ENCODE measurements at regions not wholly inside any gene's neighbourhood (a gene's known extent, or its start where the extent isn't known, plus 50 kb on each side); places are given as distances from the start of the nearest gene placed in this dataset.
A peak's percentile ranks its signal among the peaks of the same experiment; 100 is the strongest.

DNA sequence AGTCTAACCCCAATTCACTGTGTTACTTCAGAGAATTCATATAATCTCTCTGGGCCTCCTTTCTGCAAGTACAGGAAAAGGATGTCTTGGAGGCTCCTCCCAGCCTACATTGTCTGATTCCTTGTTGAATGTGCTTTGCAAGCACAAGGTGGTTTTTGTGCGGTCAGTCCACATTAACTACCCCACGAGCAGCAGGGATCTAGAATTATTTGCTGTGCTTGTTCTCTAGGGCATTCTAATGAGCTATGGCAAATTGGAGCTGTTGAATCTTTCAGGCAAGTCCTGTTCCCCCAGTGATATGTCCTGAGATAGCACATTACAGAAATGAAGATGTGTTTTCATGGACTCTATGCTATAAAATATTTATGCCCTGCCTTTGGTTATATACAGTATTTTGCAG lies 349.4 kb downstream of the SLC4A3 start:
- H3K27ac ChIP-seq, result no peak overlapping the region
- H3K9me3 ChIP-seq (replicated peaks in 1 of 11), result peaks cover 0 to 9% (median 7%) of the 10 kb centered on the region in 11 experiments; a peak in 9 of 22 replicates
- no peaks in the 10 kb centered on the region for H4K20me1 ChIP-seq
- no peaks in the 10 kb centered on the region for H3K4me1 ChIP-seq
- no peak for TF ChIP-seq Cebpa-rat (IDR thresholded peaks at IDR 0.05)
- H3K36me3 ChIP-seq, result no peaks in the 10 kb centered on the region
- H3K4me3 ChIP-seq, result no peak overlapping the region
- H3K4me2 ChIP-seq, result no peak overlapping the region
- no peaks in the 10 kb centered on the region for H3K27me3 ChIP-seq
- no peak overlapping the region for H3K9ac ChIP-seq

DNA sequence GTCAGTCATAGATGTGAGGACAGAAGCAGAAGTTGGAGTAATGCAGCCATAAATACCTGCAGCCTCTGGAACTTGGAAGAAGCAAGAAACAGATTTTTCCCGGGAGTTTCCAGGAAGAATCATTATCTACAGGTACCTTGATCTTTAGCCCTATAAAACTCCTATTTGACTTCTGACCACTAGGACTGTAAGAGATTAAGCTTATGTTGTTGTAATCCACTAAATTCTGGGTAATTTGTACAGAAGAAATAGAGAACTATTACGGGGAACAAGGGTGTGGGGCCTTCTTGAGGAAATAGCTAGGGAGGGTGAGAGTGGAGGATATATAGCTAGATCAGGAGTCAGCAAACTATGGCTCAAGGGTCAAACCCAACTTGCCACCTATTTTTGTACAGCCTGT lies 353.2 kb downstream of the SLC4A3 start:
- Histone ChIP-seq H3K27ac (no peak overlapping the region), H3K36me3 (no peaks in the 10 kb centered on the region), H3K4me3 (no peak overlapping the region), H3K9me3 (replicated peaks in 1 of 11) (0 out of 22 replicates have a peak, but pooled peaks cover 0 to under 1% (median 0%) of the 10 kb centered on the region in 11 experiments), H4K20me1 (no peaks in the 10 kb centered on the region), H3K27me3 (no peaks in the 10 kb centered on the region), H3K4me1 (no peaks in the 10 kb centered on the region), H3K4me2 (no peak overlapping the region), H3K9ac (no peak overlapping the region)
- no peak for TF ChIP-seq Cebpa-rat (IDR thresholded peaks at IDR 0.05)

DNA sequence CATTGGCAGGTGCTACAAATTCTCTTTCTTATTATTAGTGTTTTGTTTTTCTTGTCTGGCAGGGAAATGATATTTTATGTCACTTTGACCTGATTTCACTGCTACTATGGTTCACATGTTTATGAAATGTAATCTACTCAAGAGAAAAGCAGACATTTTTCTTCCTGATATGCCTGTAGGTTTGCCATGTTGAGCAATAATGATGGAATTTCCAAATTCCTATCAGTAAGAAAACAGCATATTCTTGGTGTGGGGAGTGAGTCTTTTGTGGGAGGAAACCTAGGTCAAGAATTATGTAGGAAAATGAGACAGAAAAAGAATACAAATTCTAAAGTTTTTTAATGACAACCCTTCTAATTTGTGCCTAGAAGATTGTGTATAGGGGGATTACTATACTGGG lies 356.4 kb downstream of the SLC4A3 start:
- H3K27me3 ChIP-seq, result no peaks in the 10 kb centered on the region
- no peak for TF ChIP-seq Cebpa-rat (IDR thresholded peaks at IDR 0.05)
- no peak overlapping the region for H3K27ac ChIP-seq

DNA sequence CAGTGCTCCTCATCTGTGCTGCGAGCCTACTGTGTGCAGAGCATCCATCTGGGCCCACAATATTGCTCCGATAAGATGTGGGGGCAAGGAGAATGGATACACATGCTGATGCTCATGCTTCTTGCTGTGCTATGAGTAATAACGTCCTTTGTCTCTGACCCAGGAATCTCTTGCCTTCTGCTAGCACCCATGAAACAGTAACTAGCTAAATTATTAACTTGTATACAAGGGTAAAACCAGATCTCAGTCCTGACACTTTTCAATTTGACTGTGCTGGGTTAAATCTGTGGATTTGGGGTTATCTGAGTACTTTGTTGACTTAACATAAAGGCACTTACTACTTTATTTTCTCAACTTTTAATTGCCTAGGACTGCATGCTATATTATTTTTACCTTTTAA lies 357.6 kb downstream of the SLC4A3 start:
- Histone ChIP-seq H4K20me1 (no peaks in the 10 kb centered on the region), H3K9ac (no peak overlapping the region), H3K4me1 (peaks cover 0 to 3% (median under 1%) of the 10 kb centered on the region in 10 experiments; a peak in 8 of 20 replicates), H3K4me2 (no peak overlapping the region), H3K27me3 (no peaks in the 10 kb centered on the region), H3K36me3 (no peaks in the 10 kb centered on the region), H3K4me3 (no peak overlapping the region), H3K27ac (no peak overlapping the region), H3K9me3 (replicated peaks in 1 of 11) (0 out of 22 replicates have a peak, but pooled peaks cover 0 to 13% (median 0%) of the 10 kb centered on the region in 11 experiments)
- TF ChIP-seq Cebpa-rat (IDR thresholded peaks at IDR 0.05), result no peak

More for the DNA sequence above, 356.4 kb downstream of the SLC4A3 start:
- Histone ChIP-seq H3K9me3 (replicated peaks in 1 of 11) (0 out of 22 replicates have a peak, but pooled peaks cover 0 to 9% (median 0%) of the 10 kb centered on the region in 11 experiments), H3K4me1 (no peaks in the 10 kb centered on the region), H3K4me3 (no peak overlapping the region), H3K4me2 (no peak overlapping the region), H3K36me3 (no peaks in the 10 kb centered on the region), H4K20me1 (no peaks in the 10 kb centered on the region), H3K9ac (no peak overlapping the region)

DNA sequence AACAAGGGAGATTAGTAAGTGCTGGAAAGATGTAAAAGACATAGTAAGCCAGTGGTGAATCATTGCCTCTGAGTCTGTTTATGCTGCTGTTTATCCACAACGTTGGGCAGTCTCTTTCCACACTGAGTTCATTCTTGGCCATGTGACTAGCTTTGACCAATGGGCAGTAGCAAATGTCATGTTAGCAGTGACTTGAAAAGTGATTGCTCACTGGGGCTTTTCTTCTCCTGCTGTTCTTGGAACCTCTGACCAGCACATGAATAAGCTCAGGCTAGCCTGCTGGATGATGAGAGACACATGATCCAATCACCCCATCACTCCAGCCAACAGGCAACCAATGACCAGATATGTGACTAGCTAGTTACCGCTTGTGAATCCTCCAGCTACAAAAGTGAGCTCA lies 360.4 kb downstream of the SLC4A3 start:
- no peak overlapping the region for H3K27ac ChIP-seq
- H3K4me1 ChIP-seq, result peaks cover 0 to 28% (median 15%) of the 10 kb centered on the region in 10 experiments; a peak in 13 of 20 replicates
- TF ChIP-seq Cebpa-rat (IDR thresholded peaks at IDR 0.05), result no peak
- no peak overlapping the region for H3K4me3 ChIP-seq
- H3K9ac ChIP-seq, result no peak overlapping the region
- H3K36me3 ChIP-seq, result no peaks in the 10 kb centered on the region
- H3K9me3 ChIP-seq (replicated peaks in 1 of 11), result 0 out of 22 replicates have a peak, but pooled peaks cover 0 to 13% (median 0%) of the 10 kb centered on the region in 11 experiments
- H3K27me3 ChIP-seq, result no peaks in the 10 kb centered on the region
- H3K4me2 ChIP-seq, result no peak overlapping the region
- H4K20me1 ChIP-seq, result no peaks in the 10 kb centered on the region

DNA sequence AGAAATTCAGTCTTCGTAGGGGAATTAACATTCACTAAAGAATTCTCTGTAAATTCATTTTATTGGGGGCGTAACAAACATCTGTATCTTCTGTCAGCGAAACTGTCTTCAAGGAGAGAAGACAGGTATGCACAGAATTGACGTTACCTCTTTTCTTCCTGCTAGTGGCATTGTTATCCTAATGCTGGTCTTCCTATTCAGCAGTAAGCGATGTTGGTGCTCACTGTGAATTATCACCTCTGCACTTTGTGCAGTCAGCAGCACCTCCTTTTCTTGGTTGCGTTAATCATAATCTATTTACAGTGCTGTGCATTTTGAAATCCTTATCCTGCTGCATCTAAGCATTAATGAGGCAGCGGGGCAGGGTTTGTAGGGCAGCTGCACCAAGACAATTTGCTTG lies 362.3 kb downstream of the SLC4A3 start:
- H3K27ac ChIP-seq, result no peak overlapping the region
- H3K9me3 ChIP-seq (replicated peaks in 1 of 11), result 0 out of 22 replicates have a peak, but pooled peaks cover 0 to 13% (median 0%) of the 10 kb centered on the region in 11 experiments
- H3K36me3 ChIP-seq, result no peaks in the 10 kb centered on the region
- no peak for TF ChIP-seq Cebpa-rat (IDR thresholded peaks at IDR 0.05)
- H3K9ac ChIP-seq, result no peak overlapping the region
- no peaks in the 10 kb centered on the region for H3K27me3 ChIP-seq
- H3K4me2 ChIP-seq, result peak overlapping the region in 3 of 11 experiments; percentile 56 to 70 (median 65); a peak in 6 of 22 replicates
- no peaks in the 10 kb centered on the region for H4K20me1 ChIP-seq
- no peak overlapping the region for H3K4me3 ChIP-seq
- peaks cover 0 to 40% (median 23%) of the 10 kb centered on the region in 10 experiments; a peak in 13 of 20 replicates for H3K4me1 ChIP-seq

DNA sequence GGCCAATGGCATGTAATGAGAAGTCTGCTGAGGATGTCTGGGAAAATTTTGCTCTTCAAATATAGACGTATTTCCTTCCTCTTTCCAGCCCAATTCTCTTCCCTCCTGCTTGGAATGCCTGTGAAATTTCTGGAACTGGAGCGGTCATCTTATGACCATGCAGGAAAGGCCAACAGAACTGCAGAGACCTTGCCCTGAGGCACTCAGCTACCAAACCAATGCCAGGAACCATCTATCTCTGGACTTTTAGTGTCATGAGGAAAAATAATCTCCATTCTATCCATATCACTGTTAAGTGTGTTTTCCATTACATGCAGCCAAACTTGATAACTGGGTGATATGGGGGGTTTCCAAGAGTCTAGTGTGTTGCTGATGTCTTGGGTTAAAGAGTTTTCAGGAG lies 363.7 kb downstream of the SLC4A3 start:
- no peaks in the 10 kb centered on the region for H3K27me3 ChIP-seq
- peaks cover 0 to 40% (median 23%) of the 10 kb centered on the region in 10 experiments; a peak in 13 of 20 replicates for H3K4me1 ChIP-seq
- TF ChIP-seq Cebpa-rat (IDR thresholded peaks at IDR 0.05), result no peak
- H3K27ac ChIP-seq, result no peak overlapping the region
- peak overlapping the region in 8 of 11 experiments; percentile 30 to 70 (median 48); a peak in 14 of 22 replicates for H3K4me2 ChIP-seq
- H3K4me3 ChIP-seq, result no peak overlapping the region
- 0 out of 22 replicates have a peak, but pooled peaks cover 0 to 13% (median 0%) of the 10 kb centered on the region in 11 experiments for H3K9me3 ChIP-seq (replicated peaks in 1 of 11)
- H3K36me3 ChIP-seq, result no peaks in the 10 kb centered on the region
- no peaks in the 10 kb centered on the region for H4K20me1 ChIP-seq
- H3K9ac ChIP-seq, result no peak overlapping the region

DNA sequence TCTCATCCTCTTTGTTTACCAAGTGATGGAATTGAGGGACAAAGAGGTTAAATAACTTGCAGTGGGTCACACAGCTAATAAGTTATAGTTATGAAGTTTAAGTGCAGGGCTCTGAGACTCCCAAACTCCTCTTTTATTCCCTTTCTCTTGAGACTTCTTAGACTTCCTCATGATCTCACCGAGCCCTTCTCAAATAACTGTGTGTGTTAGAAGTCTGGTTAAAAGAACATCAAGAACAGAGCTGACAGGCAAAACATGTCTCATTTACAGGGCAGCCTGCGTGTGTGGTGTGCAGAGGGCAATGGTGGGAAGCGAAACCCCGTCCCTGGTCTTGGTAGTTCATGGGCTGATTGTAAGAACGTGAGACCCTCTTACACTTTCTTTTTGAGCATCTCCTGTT lies 368.0 kb downstream of the SLC4A3 start:
- Histone ChIP-seq H3K9me3 (replicated peaks in 1 of 11) (peaks cover 0 to 9% (median 0%) of the 10 kb centered on the region in 11 experiments; a peak in 3 of 22 replicates), H3K4me3 (no peak overlapping the region), H4K20me1 (no peaks in the 10 kb centered on the region), H3K4me1 (peaks cover 0 to 34% (median 18%) of the 10 kb centered on the region in 10 experiments; a peak in 13 of 20 replicates), H3K4me2 (no peak overlapping the region), H3K27ac (no peak overlapping the region), H3K36me3 (no peaks in the 10 kb centered on the region), H3K27me3 (no peaks in the 10 kb centered on the region), H3K9ac (no peak overlapping the region)
- TF ChIP-seq Cebpa-rat (IDR thresholded peaks at IDR 0.05), result no peak

DNA sequence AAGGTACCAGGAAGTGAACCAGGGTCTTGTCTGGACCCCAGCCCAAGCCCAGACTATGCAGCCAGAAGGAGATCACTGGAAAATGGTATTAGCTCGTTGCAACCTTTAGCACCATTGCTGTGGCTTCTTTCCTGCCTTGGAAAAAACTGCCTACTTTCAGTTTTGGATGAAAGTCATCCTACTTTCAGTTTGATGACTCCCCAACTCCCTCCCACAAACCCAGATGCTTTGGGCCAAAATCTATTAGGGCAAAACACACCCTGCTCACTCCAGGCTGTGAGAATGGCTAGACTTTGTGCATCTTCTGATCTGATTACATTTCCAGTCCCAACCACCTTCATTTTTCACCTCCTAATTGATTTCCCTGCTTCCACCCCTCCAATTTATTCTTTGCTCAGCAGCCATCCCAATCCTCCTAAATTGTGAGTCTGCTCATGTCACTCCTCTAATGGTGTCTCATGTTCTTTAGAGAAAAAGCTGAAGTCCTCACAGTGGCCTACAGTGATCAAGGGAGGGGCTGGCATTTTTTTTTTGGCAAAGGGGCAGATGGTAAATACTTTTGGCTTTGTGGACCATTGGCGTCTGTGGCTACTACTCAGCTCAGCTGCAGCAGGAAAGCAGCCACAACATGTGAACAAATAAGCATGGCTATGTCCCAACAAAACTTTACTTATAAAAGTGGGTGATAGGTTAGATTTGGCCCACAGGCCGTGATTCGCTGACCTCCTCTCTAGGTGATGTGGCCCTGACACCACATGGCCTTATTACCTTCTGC lies 368.7 kb downstream of the SLC4A3 start:
- H3K4me2 ChIP-seq, result no peak overlapping the region; a peak in 1 of 22 replicates
- TF ChIP-seq Cebpa-rat (IDR thresholded peaks at IDR 0.05), result no peak
- H3K4me3 ChIP-seq, result no peak overlapping the region
- no peak overlapping the region for H3K9ac ChIP-seq
- peaks cover 0 to 26% (median 11%) of the 10 kb centered on the region in 10 experiments; a peak in 10 of 20 replicates for H3K4me1 ChIP-seq
- no peak overlapping the region for H3K27ac ChIP-seq
- no peaks in the 10 kb centered on the region for H4K20me1 ChIP-seq
- no peaks in the 10 kb centered on the region for H3K27me3 ChIP-seq
- H3K9me3 ChIP-seq (replicated peaks in 1 of 11), result peaks cover 0 to 9% (median 0%) of the 10 kb centered on the region in 11 experiments; a peak in 3 of 22 replicates
- H3K36me3 ChIP-seq, result no peaks in the 10 kb centered on the region
